Uterus (tissue), 3 donors: ENCODE measurements at regions not wholly inside any gene's neighbourhood (a gene's known extent, or its start where the extent isn't known, plus 50 kb on each side); places are given as distances from the start of the nearest gene placed in this dataset.

Experiments
- DNase-seq, 2 donors: peaks; one replicate each; pipeline ENCODE4 v3.0.0-alpha.2; 2019 to 2020
- H3K27ac ChIP-seq, 2 donors: fragments of 200-600 bp; sonication (generic); 1 replicate in 1 of 2; 2 replicates in 1 of 2; pipeline ENCODE4 v1.5.1; 2016 to 2018
- H3K27me3 ChIP-seq, 2 donors: fragments of 200-600 bp; sonication (generic); one replicate each; pipeline ENCODE4 v1.5.1; 2018 to 2019; ENCODE audit warnings: control low read depth in 1 of 2
- H3K36me3 ChIP-seq, 2 donors: fragments of 200-600 bp; sonication (generic); one replicate each; pipeline ENCODE4 v1.5.1; 2019; ENCODE audit warnings: control low read depth in 1 of 2
- H3K4me1 ChIP-seq, 2 donors: fragments of 200-600 bp; sonication (generic); one replicate each; pipeline ENCODE4 v1.5.1; 2018 to 2019; ENCODE audit warnings: control low read depth in 1 of 2
- H3K4me3 ChIP-seq, 2 donors: fragments of 200-600 bp; sonication (generic); 1 replicate in 1 of 2; 2 replicates in 1 of 2; pipeline ENCODE4 v1.5.1; 2018 to 2019; ENCODE audit warnings: mild to moderate bottlenecking in 1 of 2
- H3K9me3 ChIP-seq, 2 donors: fragments of 200-600 bp; sonication (generic); one replicate each; pipeline ENCODE4 v1.5.1; 2019; ENCODE audit warnings: control low read depth in 1 of 2
- POLR2A ChIP-seq, 2 donors: fragments of 450-650 bp; IDR thresholded peaks; one replicate each; pipeline ENCODE4 v1.6.1; 2016; ENCODE audit warnings: antibody characterized with exemption in 2 of 2, mild to moderate bottlenecking in 1 of 2, moderate library complexity in 1 of 2
- intact Hi-C: fragments of 100-400 bp; cut with DNase I; formaldehyde crosslinking; loops from one replicate; pipeline ENCODE4 v1.15.1; 2023; ENCODE audit warnings: low total_unique reads
- TF ChIP-seq, protein P1 (sequence below), 4 experiments: fragments of 200-600 bp in 2 of 4; fragments of 450-650 bp in 2 of 4; sonication (generic) in 2 of 4; IDR thresholded peaks; one replicate each; pipeline ENCODE4 v1.5.1; 2016 to 2019; ENCODE audit warnings: antibody characterized with exemption in 4 of 4, mild to moderate bottlenecking in 2 of 4, moderate library complexity in 1 of 4
- donor health status: DM: yes; HTN: yes; CAD: no.

DNA sequence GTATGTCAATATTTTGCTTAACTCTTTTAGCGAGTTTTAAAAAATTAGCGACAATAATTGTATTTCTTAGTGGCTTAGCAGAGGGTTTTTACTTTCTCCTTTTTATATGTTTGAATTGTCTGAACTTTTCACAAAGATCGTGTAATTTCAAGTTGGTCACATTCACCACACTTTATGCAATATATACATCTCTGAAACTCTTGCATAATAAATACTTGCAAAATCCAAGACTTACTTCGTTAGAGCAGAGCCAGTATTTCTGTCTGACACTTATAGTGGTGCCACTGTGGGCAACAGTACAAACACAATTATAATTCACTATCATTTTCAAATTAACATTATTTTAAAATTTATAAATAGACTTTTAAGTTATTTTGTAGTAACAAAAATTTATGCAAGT, 62.0 kb downstream of the SUCNR1 start:
- Histone ChIP-seq H3K9me3 (no peaks in the 10 kb centered on the region), H3K27ac (no peak overlapping the region), H3K4me1 (no peaks in the 10 kb centered on the region), H3K36me3 (no peaks in the 10 kb centered on the region), H3K27me3 (no peaks in the 10 kb centered on the region), H3K4me3 (no peak overlapping the region)
- DNase-seq: no peak
- intact Hi-C loops: no loop called here
- no peak for TF ChIP-seq POLR2A (IDR thresholded peaks at IDR 0.05)
- TF ChIP-seq, protein P1, sequence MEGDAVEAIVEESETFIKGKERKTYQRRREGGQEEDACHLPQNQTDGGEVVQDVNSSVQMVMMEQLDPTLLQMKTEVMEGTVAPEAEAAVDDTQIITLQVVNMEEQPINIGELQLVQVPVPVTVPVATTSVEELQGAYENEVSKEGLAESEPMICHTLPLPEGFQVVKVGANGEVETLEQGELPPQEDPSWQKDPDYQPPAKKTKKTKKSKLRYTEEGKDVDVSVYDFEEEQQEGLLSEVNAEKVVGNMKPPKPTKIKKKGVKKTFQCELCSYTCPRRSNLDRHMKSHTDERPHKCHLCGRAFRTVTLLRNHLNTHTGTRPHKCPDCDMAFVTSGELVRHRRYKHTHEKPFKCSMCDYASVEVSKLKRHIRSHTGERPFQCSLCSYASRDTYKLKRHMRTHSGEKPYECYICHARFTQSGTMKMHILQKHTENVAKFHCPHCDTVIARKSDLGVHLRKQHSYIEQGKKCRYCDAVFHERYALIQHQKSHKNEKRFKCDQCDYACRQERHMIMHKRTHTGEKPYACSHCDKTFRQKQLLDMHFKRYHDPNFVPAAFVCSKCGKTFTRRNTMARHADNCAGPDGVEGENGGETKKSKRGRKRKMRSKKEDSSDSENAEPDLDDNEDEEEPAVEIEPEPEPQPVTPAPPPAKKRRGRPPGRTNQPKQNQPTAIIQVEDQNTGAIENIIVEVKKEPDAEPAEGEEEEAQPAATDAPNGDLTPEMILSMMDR (IDR thresholded peaks at IDR 0.05): no peak

DNA sequence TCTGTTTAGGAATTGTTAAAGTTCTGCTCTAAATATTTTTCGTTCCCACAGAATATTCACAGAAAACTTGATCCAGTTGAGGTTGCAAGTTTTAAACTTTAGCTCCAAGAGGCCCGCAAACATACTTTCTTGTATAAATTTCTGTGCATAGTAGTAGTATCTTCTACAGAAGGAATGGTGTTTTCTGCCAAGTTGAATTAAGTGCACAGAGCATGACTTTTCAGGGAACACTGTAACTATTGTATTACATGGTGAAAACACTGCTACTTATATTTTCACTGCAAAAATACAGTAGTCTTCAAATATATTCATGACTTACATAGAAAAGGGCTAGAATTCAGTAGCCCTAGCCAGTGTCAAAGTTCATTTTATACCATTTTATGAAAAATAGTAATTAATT, 67.0 kb downstream of the SUCNR1 start:
- TF ChIP-seq, protein P1 (IDR thresholded peaks at IDR 0.05): no peak
- no peak for TF ChIP-seq POLR2A (IDR thresholded peaks at IDR 0.05)
- H3K4me1 ChIP-seq: no peaks in the 10 kb centered on the region
- H3K27ac ChIP-seq: no peak overlapping the region
- H3K9me3 ChIP-seq: no peaks in the 10 kb centered on the region
- intact Hi-C loops: no loop called here
- no peak for DNase-seq
- H3K4me3 ChIP-seq: no peak overlapping the region
- H3K27me3 ChIP-seq: no peaks in the 10 kb centered on the region
- no peaks in the 10 kb centered on the region for H3K36me3 ChIP-seq

DNA sequence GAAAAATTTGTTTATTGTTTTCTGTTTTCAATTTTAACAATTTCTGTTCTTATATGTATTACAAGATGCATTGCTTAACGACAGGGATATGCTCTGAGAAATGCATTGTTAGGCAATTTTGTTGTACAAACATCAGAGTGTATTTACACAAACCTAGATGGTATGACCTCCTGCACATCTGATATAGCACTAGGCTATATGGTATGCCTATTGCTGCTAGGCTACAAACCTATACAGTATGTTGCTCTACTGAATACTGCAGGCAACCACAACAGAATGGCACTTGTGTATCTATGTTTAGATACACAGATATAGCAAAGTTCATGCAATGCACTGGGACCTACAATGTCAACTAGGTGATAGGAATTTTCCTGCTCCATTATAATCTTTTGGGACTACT, 70.1 kb downstream of the SUCNR1 start:
- no peak overlapping the region for H3K4me3 ChIP-seq
- no peak for DNase-seq
- no peaks in the 10 kb centered on the region for H3K27me3 ChIP-seq
- intact Hi-C loops: no loop called here
- H3K36me3 ChIP-seq: no peaks in the 10 kb centered on the region
- no peaks in the 10 kb centered on the region for H3K9me3 ChIP-seq
- no peaks in the 10 kb centered on the region for H3K4me1 ChIP-seq
- no peak overlapping the region for H3K27ac ChIP-seq
- no peak for TF ChIP-seq POLR2A (IDR thresholded peaks at IDR 0.05)
- TF ChIP-seq, protein P1 (IDR thresholded peaks at IDR 0.05): no peak

DNA sequence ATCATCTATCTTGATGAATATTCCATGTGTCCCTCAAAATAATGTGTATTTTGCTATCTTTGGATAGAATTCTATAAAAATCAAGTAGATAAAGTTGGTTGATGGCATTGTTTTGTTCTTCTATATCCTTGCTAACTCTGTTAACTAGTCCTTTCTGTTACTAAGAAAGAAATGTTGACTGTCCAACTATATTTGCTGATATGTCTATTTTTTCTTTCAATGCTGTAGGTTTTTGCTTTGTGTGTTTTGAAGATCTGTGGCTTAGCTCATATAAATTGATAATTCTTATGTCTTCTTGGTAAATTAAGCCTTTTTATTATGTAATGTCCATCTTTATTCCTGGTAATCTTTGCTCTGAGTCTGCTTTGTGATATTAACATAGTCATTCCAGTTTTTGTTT, 70.9 kb downstream of the SUCNR1 start:
- no peaks in the 10 kb centered on the region for H3K27me3 ChIP-seq

DNA sequence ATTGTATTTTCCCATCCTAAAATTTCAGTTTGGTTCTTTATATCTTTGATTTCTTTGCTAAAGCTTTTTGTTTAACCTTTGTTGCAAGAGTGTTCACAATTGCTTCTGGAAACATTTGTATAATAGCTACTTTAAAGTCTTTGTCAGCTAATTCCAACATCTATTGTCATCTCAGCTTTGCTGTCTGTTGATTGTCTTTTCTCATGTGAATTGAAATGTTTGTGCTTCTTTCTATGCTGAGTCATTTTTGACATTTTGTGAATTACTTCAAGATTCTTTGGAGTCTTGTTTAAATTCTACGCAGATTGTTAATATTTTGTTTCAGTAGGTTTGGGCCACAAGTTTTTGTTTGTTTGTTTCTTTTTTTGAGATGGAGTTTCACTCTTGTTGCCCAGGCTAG, 73.2 kb downstream of the SUCNR1 start:
- Histone ChIP-seq H3K36me3 (no peaks in the 10 kb centered on the region), H3K27ac (no peak overlapping the region), H3K4me3 (no peak overlapping the region), H3K27me3 (no peaks in the 10 kb centered on the region), H3K9me3 (no peaks in the 10 kb centered on the region), H3K4me1 (no peaks in the 10 kb centered on the region)
- intact Hi-C loops: no loop called here
- TF ChIP-seq POLR2A (IDR thresholded peaks at IDR 0.05): no peak
- TF ChIP-seq, protein P1 (IDR thresholded peaks at IDR 0.05): no peak
- no peak for DNase-seq

More for the DNA sequence above, 70.9 kb downstream of the SUCNR1 start:
- no peak for DNase-seq
- no peaks in the 10 kb centered on the region for H3K4me1 ChIP-seq
- H3K4me3 ChIP-seq: no peak overlapping the region
- TF ChIP-seq, protein P1 (IDR thresholded peaks at IDR 0.05): no peak
- TF ChIP-seq POLR2A (IDR thresholded peaks at IDR 0.05): no peak
- no peak overlapping the region for H3K27ac ChIP-seq
- no peaks in the 10 kb centered on the region for H3K36me3 ChIP-seq
- no peaks in the 10 kb centered on the region for H3K9me3 ChIP-seq
- intact Hi-C loops: no loop called here
